HepG2 (cell line): ENCODE measurements at regions not wholly inside any gene's neighbourhood (a gene's known extent, or its start where the extent isn't known, plus 50 kb on each side); places are given as distances from the start of the nearest gene placed in this dataset.

Experiments
- ATAC-seq: fragments of 200-7000 bp; cut with Tn5 transposase; 3 replicates; pipeline ENCODE4 v1.9.1; 2020; ENCODE audit warnings: mild to moderate bottlenecking, moderate library complexity
- BruUV-seq: library from RNA; stranded (reverse); fragments of 400-500 nt; replicated peaks from 2 replicates; lab custom pipeline; 2021; lab: Mats Ljungman, UMichigan
- CTCF ChIA-PET: fragments of 300-600 bp; formaldehyde crosslinking; extraction: SDS; loops from one replicate; lab custom pipeline; 2021; ENCODE audit warnings: low total read pairs, inconsistent platforms, low intra/inter-chr PET ratio; lab: Yijun Ruan, JAX
- POLR2A ChIA-PET: fragments of 350-600 bp; sonication (Branson Sonifier 250); formaldehyde crosslinking; loops from one replicate; lab custom pipeline; 2020; ENCODE audit warnings: antibody characterized with exemption, inconsistent platforms; lab: Yijun Ruan, JAX
- DNase-seq: peaks from one replicate; pipeline ENCODE4 v3.0.0-alpha.2; 2015; ENCODE audit warnings: low spot score
- FAIRE-seq: peaks from 3 replicates; lab custom pipeline; 2011; peaks lifted over from hg19 to GRCh38; lab: Jason Lieb, UNC
- H2AFZ ChIP-seq: one replicate; pipeline ENCODE4 v1.6.1; 2011; ENCODE audit warnings: low read length, inconsistent platforms
- H3K27ac ChIP-seq: fragments of 300-600 bp; 3 replicates; pipeline ENCODE4 v1.8.0; 2011; ENCODE audit warnings: mixed run types, mild to moderate bottlenecking, mixed read lengths, low read length, inconsistent platforms; ENCODE audit not compliant: insufficient read depth; ENCODE audit errors: extremely low read length
- H3K27me3 ChIP-seq, 2 experiments: fragments of 200-600 bp in 1 of 2; 2 replicates in 1 of 2; 3 replicates in 1 of 2; pipeline versions ENCODE4 v1.6.0 to v1.8.0; 2011; ENCODE audit warnings: low read length in 2 of 2, mild to moderate bottlenecking in 2 of 2, moderate library complexity in 2 of 2, inconsistent platforms in 1 of 2; ENCODE audit not compliant: insufficient read depth in 2 of 2, control insufficient read depth in 1 of 2
- H3K36me3 ChIP-seq, 2 experiments: fragments of 200-600 bp in 1 of 2; replicated peaks in 1 of 2; 2 replicates in 1 of 2; 3 replicates in 1 of 2; pipeline versions ENCODE4 v1.5.1 to v1.8.0; 2011; ENCODE audit warnings: low read length in 2 of 2, inconsistent platforms in 1 of 2; ENCODE audit not compliant: insufficient read depth in 2 of 2, control insufficient read depth in 1 of 2
- H3K4me1 ChIP-seq: 2 replicates; pipeline ENCODE4 v1.5.1; 2012; ENCODE audit warnings: low read length, inconsistent platforms; ENCODE audit not compliant: insufficient read depth
- H3K4me2 ChIP-seq: 2 replicates; pipeline ENCODE4 v1.6.0; 2011; ENCODE audit warnings: low read depth, low read length, inconsistent platforms
- H3K4me3 ChIP-seq, 3 experiments: fragments of 200-600 bp in 1 of 3; sonication (generic), shearing (Covaris generic) in 1 of 3; replicated peaks in 1 of 3; 2 replicates each; pipeline ENCODE4 v1.5.1; 2011 to 2016; ENCODE audit warnings: low read length in 3 of 3, inconsistent platforms in 2 of 3, low read depth in 2 of 3, mild to moderate bottlenecking in 2 of 3, control low read depth in 1 of 3, mixed read lengths in 1 of 3; ENCODE audit not compliant: insufficient read depth in 1 of 3
- H3K79me2 ChIP-seq: one replicate; pipeline ENCODE4 v1.6.1; 2011; ENCODE audit warnings: low read length, inconsistent platforms; ENCODE audit not compliant: insufficient read depth
- H3K9ac ChIP-seq: 2 replicates; pipeline ENCODE4 v1.6.0; 2011; ENCODE audit warnings: mild to moderate bottlenecking, low read depth, low read length, inconsistent platforms; ENCODE audit not compliant: insufficient read depth
- H3K9me3 ChIP-seq: 2 replicates; pipeline ENCODE4 v1.5.1; 2012; ENCODE audit warnings: mild to moderate bottlenecking, low read length
- H4K20me1 ChIP-seq: 2 replicates; pipeline ENCODE4 v1.6.0; 2011; ENCODE audit warnings: inconsistent platforms, mild to moderate bottlenecking, low read length, moderate library complexity; ENCODE audit not compliant: insufficient read depth
- ISX ChIP-seq: sonication (generic); formaldehyde crosslinking; conservative IDR thresholded peaks from 2 replicates; pipeline ENCODE4 v1.5.0; 2020; ENCODE audit warnings: missing genetic modification reagents
- KLF15 ChIP-seq: sonication (generic); formaldehyde crosslinking; IDR thresholded peaks from 2 replicates; pipeline ENCODE4 v1.8.1; 2023; ENCODE audit warnings: borderline replicate concordance, mild to moderate bottlenecking, inconsistent platforms, missing genetic modification reagents, mixed read lengths
- KLF6 ChIP-seq: IDR thresholded peaks from 2 replicates; pipeline ENCODE4 v1.8.0; 2016; ENCODE audit warnings: missing biosample characterization, missing genetic modification reagents
- RBM22 ChIP-seq: fragments of 200-400 bp; formaldehyde crosslinking; optimal IDR thresholded peaks from 2 replicates; pipeline ENCODE3; 2017; ENCODE audit warnings: mild to moderate bottlenecking, low read length, moderate library complexity
- RFXAP ChIP-seq: sonication (generic); formaldehyde crosslinking; IDR thresholded peaks from 2 replicates; pipeline ENCODE4 v1.4.0; 2020; ENCODE audit warnings: missing genetic modification reagents, borderline replicate concordance
- TSC22D2 ChIP-seq: sonication (generic); formaldehyde crosslinking; IDR thresholded peaks from 2 replicates; pipeline ENCODE4 v1.5.1; 2020; ENCODE audit warnings: missing genetic modification reagents, mild to moderate bottlenecking, borderline replicate concordance
- ZNF24 ChIP-seq: fragments of 450-650 bp; IDR thresholded peaks from 2 replicates; pipeline ENCODE4 v1.6.1; 2017; ENCODE audit warnings: antibody characterized with exemption, mild to moderate bottlenecking
- ZNF292 ChIP-seq: sonication (generic); formaldehyde crosslinking; IDR thresholded peaks from 2 replicates; pipeline ENCODE4 v1.8.1; 2022; ENCODE audit warnings: mild to moderate bottlenecking, low read depth, missing genetic modification reagents, borderline replicate concordance
- ZNF383 ChIP-seq: sonication (generic); formaldehyde crosslinking; IDR thresholded peaks from 2 replicates; pipeline ENCODE4 v1.4.0; 2020; ENCODE audit warnings: missing genetic modification reagents, mild to moderate bottlenecking, borderline replicate concordance
- ZNF484 ChIP-seq: sonication (generic); formaldehyde crosslinking; IDR thresholded peaks from 2 replicates; pipeline ENCODE4 v1.5.1; 2020; ENCODE audit warnings: mild to moderate bottlenecking, low read depth, missing genetic modification reagents, borderline replicate concordance
- ZNF672 ChIP-seq: sonication (generic); formaldehyde crosslinking; IDR thresholded peaks from 2 replicates; pipeline ENCODE4 v1.8.1; 2022; ENCODE audit warnings: missing genetic modification reagents
- ZNF891 ChIP-seq: sonication (generic); formaldehyde crosslinking; IDR thresholded peaks from 2 replicates; pipeline ENCODE4 v1.5.0; 2020; ENCODE audit warnings: mild to moderate bottlenecking, missing genetic modification reagents
- WGBS: methylation state at CpG from one replicate; pipeline ENCODE4 v1.1.6; 2017; ENCODE audit warnings: low lambda C conversion rate; 5-methylcytosine and 5-hydroxymethylcytosine counted together
- in situ Hi-C: cut with HindIII; loops from 2 replicates; pipeline ENCODE4 v1.10.0; 2017; ENCODE audit warnings: low pct_unique_long_range_greater_than_20kb; ENCODE audit not compliant: extremely low pct_ligation_motif_present
- intact Hi-C: fragments of 100-400 bp; cut with micrococcal nuclease; formaldehyde crosslinking; loops from one replicate; pipeline ENCODE4 v1.10.0; 2022; ENCODE audit not compliant: unreplicated experiment
- TF ChIP-seq, protein P1 (sequence below): sonication (generic); formaldehyde crosslinking; IDR thresholded peaks from 2 replicates; pipeline ENCODE4 v1.4.0; 2020; ENCODE audit warnings: mild to moderate bottlenecking, missing genetic modification reagents
- TF ChIP-seq, protein P2 (sequence below): sonication (generic); formaldehyde crosslinking; IDR thresholded peaks from 2 replicates; pipeline ENCODE4 v1.8.0; 2022; ENCODE audit warnings: mild to moderate bottlenecking, missing genetic modification reagents, moderate library complexity
- TF ChIP-seq, protein P3 (sequence below): sonication (generic); formaldehyde crosslinking; IDR thresholded peaks from one replicate; pipeline ENCODE4 v1.5.1; 2020; ENCODE audit warnings: mild to moderate bottlenecking, missing genetic modification reagents; ENCODE audit errors: not compliant biosample characterization

DNA sequence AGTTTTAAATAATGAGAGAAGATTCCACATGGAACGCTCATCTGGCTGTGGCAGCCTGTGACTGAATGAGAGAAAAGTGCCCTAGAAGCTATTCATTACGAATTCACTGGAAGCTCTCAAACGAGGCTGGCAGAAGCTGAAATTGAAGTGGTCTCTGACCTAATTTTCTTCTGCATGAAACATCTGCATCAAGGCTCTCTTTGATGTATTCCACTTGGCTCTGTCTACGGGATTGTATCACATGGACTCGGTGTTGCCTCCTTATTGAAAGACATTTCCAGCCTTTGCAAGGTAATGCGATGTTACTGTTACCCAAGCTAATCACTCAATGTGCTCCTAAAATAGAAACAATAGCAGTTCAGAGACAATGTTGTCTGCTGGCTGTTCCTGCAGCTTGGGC is 246.9 kb upstream of the ZNF462 start:
- Histone ChIP-seq H3K4me3 (no peak overlapping the region), H3K27ac (no peak overlapping the region), H3K36me3 (no peaks in the 10 kb centered on the region), H3K9ac (no peak overlapping the region), H2AFZ (no peak overlapping the region), H4K20me1 (no peaks in the 10 kb centered on the region), H3K4me1 (no peaks in the 10 kb centered on the region), H3K27me3 (no peaks in the 10 kb centered on the region; a peak in 1 of 5 replicates), H3K79me2 (no peaks in the 10 kb centered on the region), H3K4me2 (no peak overlapping the region), H3K9me3 (no peaks in the 10 kb centered on the region)
- in situ Hi-C loops (no loop called here), intact Hi-C loops (no loop called here)
- ChIA-PET POLR2A (no interaction called here), CTCF (no interaction called here)
- 0% methylated on average over 6 of the region's 6 CpGs for WGBS
- ATAC-seq (no peak), DNase-seq (no peak), FAIRE-seq (no peak)
- BruUV-seq: no TSS peak
- TF ChIP-seq ZNF484 (CRISPR knock-in tag) (no peak), ZNF672 (CRISPR knock-in tag) (no peak), ISX (CRISPR knock-in tag) (no peak), TSC22D2 (CRISPR knock-in tag) (no peak), ZNF292 (CRISPR knock-in tag) (no peak), RFXAP (CRISPR knock-in tag) (no peak), ZNF383 (CRISPR knock-in tag) (no peak), ZNF891 (CRISPR knock-in tag) (no peak), KLF6 (no peak), ZNF24 (no peak), KLF15 (CRISPR knock-in tag) (no peak), RBM22 (no peak)
- TF ChIP-seq, protein P1, sequence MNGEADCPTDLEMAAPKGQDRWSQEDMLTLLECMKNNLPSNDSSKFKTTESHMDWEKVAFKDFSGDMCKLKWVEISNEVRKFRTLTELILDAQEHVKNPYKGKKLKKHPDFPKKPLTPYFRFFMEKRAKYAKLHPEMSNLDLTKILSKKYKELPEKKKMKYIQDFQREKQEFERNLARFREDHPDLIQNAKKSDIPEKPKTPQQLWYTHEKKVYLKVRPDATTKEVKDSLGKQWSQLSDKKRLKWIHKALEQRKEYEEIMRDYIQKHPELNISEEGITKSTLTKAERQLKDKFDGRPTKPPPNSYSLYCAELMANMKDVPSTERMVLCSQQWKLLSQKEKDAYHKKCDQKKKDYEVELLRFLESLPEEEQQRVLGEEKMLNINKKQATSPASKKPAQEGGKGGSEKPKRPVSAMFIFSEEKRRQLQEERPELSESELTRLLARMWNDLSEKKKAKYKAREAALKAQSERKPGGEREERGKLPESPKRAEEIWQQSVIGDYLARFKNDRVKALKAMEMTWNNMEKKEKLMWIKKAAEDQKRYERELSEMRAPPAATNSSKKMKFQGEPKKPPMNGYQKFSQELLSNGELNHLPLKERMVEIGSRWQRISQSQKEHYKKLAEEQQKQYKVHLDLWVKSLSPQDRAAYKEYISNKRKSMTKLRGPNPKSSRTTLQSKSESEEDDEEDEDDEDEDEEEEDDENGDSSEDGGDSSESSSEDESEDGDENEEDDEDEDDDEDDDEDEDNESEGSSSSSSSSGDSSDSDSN (CRISPR knock-in tag): no peak
- TF ChIP-seq, protein P2, sequence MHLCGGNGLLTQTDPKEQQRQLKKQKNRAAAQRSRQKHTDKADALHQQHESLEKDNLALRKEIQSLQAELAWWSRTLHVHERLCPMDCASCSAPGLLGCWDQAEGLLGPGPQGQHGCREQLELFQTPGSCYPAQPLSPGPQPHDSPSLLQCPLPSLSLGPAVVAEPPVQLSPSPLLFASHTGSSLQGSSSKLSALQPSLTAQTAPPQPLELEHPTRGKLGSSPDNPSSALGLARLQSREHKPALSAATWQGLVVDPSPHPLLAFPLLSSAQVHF (CRISPR knock-in tag): no peak
- TF ChIP-seq, protein P3, sequence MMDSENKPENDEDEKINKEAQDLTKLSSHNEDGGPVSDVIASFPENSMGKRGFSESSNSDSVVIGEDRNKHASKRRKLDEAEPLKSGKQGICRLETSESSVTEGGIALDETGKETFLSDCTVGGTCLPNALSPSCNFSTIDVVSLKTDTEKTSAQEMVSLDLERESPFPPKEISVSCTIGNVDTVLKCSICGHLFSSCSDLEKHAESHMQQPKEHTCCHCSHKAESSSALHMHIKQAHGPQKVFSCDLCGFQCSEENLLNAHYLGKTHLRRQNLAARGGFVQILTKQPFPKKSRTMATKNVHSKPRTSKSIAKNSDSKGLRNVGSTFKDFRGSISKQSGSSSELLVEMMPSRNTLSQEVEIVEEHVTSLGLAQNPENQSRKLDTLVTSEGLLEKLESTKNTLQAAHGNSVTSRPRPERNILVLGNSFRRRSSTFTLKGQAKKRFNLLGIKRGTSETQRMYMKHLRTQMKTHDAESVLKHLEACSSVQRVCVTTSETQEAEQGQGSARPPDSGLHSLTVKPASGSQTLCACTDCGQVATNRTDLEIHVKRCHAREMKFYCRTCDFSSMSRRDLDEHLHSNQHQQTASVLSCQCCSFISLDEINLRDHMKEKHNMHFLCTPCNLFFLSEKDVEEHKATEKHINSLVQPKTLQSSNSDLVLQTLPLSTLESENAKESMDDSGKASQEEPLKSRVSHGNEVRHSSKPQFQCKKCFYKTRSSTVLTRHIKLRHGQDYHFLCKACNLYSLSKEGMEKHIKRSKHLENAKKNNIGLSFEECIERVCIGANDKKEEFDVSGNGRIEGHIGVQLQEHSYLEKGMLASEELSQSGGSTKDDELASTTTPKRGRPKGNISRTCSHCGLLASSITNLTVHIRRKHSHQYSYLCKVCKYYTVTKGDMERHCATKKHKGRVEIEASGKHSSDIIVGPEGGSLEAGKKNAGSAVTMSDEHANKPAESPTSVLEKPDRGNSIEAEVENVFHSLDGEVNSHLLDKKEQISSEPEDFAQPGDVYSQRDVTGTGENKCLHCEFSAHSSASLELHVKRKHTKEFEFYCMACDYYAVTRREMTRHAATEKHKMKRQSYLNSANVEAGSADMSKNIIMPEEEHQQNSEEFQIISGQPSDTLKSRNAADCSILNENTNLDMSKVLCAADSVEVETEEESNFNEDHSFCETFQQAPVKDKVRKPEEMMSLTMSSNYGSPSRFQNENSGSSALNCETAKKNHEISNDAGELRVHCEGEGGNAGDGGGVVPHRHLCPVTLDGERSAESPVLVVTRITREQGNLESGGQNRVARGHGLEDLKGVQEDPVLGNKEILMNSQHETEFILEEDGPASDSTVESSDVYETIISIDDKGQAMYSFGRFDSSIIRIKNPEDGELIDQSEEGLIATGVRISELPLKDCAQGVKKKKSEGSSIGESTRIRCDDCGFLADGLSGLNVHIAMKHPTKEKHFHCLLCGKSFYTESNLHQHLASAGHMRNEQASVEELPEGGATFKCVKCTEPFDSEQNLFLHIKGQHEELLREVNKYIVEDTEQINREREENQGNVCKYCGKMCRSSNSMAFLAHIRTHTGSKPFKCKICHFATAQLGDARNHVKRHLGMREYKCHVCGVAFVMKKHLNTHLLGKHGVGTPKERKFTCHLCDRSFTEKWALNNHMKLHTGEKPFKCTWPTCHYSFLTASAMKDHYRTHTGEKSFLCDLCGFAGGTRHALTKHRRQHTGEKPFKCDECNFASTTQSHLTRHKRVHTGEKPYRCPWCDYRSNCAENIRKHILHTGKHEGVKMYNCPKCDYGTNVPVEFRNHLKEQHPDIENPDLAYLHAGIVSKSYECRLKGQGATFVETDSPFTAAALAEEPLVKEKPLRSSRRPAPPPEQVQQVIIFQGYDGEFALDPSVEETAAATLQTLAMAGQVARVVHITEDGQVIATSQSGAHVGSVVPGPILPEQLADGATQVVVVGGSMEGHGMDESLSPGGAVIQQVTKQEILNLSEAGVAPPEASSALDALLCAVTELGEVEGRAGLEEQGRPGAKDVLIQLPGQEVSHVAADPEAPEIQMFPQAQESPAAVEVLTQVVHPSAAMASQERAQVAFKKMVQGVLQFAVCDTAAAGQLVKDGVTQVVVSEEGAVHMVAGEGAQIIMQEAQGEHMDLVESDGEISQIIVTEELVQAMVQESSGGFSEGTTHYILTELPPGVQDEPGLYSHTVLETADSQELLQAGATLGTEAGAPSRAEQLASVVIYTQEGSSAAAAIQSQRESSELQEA (CRISPR knock-in tag): no peak
